ENCODE measurements at regions not wholly inside any gene's neighbourhood (a gene's known extent, or its start where the extent isn't known, plus 50 kb on each side); places are given as distances from the start of the nearest gene placed in this dataset.

DNA sequence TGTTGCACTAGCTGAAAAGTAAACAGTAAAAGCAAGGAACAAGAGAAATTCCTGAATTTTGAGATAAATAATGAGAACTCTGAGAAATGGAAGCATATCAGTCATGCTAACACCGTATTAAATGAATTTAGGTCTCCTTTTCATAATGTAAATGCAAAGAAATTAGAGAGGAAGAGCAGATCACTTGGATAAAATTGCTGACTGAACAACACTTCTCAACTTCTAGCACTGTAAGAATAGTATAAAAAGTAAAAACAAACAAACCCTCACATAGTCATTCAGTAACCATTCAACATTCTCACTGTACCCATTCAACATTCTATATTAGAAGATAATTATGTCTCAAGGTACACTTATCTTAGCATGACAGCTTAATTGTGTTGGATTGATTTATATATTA, 217.3 kb upstream of the LRFN5 start (continued):
- TF ChIP-seq, protein P1, sequence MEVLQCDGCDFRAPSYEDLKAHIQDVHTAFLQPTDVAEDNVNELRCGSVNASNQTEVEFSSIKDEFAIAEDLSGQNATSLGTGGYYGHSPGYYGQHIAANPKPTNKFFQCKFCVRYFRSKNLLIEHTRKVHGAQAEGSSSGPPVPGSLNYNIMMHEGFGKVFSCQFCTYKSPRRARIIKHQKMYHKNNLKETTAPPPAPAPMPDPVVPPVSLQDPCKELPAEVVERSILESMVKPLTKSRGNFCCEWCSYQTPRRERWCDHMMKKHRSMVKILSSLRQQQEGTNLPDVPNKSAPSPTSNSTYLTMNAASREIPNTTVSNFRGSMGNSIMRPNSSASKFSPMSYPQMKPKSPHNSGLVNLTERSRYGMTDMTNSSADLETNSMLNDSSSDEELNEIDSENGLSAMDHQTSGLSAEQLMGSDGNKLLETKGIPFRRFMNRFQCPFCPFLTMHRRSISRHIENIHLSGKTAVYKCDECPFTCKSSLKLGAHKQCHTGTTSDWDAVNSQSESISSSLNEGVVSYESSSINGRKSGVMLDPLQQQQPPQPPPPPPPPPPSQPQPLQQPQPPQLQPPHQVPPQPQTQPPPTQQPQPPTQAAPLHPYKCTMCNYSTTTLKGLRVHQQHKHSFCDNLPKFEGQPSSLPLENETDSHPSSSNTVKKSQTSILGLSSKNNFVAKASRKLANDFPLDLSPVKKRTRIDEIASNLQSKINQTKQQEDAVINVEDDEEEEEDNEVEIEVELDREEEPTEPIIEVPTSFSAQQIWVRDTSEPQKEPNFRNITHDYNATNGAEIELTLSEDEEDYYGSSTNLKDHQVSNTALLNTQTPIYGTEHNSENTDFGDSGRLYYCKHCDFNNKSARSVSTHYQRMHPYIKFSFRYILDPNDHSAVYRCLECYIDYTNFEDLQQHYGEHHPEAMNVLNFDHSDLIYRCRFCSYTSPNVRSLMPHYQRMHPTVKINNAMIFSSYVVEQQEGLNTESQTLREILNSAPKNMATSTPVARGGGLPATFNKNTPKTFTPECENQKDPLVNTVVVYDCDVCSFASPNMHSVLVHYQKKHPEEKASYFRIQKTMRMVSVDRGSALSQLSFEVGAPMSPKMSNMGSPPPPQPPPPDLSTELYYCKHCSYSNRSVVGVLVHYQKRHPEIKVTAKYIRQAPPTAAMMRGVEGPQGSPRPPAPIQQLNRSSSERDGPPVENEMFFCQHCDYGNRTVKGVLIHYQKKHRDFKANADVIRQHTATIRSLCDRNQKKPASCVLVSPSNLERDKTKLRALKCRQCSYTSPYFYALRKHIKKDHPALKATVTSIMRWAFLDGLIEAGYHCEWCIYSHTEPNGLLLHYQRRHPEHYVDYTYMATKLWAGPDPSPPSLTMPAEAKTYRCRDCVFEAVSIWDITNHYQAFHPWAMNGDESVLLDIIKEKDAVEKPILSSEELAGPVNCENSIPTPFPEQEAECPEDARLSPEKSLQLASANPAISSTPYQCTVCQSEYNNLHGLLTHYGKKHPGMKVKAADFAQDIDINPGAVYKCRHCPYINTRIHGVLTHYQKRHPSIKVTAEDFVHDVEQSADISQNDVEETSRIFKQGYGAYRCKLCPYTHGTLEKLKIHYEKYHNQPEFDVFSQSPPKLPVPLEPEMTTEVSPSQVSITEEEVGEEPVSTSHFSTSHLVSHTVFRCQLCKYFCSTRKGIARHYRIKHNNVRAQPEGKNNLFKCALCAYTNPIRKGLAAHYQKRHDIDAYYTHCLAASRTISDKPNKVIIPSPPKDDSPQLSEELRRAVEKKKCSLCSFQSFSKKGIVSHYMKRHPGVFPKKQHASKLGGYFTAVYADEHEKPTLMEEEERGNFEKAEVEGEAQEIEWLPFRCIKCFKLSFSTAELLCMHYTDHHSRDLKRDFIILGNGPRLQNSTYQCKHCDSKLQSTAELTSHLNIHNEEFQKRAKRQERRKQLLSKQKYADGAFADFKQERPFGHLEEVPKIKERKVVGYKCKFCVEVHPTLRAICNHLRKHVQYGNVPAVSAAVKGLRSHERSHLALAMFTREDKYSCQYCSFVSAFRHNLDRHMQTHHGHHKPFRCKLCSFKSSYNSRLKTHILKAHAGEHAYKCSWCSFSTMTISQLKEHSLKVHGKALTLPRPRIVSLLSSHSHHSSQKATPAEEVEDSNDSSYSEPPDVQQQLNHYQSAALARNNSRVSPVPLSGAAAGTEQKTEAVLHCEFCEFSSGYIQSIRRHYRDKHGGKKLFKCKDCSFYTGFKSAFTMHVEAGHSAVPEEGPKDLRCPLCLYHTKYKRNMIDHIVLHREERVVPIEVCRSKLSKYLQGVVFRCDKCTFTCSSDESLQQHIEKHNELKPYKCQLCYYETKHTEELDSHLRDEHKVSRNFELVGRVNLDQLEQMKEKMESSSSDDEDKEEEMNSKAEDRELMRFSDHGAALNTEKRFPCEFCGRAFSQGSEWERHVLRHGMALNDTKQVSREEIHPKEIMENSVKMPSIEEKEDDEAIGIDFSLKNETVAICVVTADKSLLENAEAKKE (CRISPR knock-in tag; IDR thresholded peaks at IDR 0.05), result no peak
- no peak for TF ChIP-seq EZH2 (IDR thresholded peaks at IDR 0.05; ENCODE audit: low read depth, unreplicated experiment)
- no peak for TF ChIP-seq EZH2phosphoT487 (IDR thresholded peaks at IDR 0.05; ENCODE audit: unreplicated experiment)
- TF ChIP-seq CTCF (conservative IDR thresholded peaks at IDR 0.05; ENCODE audit: low read depth in 2 of 2), result no peak
- TF ChIP-seq, protein P2, sequence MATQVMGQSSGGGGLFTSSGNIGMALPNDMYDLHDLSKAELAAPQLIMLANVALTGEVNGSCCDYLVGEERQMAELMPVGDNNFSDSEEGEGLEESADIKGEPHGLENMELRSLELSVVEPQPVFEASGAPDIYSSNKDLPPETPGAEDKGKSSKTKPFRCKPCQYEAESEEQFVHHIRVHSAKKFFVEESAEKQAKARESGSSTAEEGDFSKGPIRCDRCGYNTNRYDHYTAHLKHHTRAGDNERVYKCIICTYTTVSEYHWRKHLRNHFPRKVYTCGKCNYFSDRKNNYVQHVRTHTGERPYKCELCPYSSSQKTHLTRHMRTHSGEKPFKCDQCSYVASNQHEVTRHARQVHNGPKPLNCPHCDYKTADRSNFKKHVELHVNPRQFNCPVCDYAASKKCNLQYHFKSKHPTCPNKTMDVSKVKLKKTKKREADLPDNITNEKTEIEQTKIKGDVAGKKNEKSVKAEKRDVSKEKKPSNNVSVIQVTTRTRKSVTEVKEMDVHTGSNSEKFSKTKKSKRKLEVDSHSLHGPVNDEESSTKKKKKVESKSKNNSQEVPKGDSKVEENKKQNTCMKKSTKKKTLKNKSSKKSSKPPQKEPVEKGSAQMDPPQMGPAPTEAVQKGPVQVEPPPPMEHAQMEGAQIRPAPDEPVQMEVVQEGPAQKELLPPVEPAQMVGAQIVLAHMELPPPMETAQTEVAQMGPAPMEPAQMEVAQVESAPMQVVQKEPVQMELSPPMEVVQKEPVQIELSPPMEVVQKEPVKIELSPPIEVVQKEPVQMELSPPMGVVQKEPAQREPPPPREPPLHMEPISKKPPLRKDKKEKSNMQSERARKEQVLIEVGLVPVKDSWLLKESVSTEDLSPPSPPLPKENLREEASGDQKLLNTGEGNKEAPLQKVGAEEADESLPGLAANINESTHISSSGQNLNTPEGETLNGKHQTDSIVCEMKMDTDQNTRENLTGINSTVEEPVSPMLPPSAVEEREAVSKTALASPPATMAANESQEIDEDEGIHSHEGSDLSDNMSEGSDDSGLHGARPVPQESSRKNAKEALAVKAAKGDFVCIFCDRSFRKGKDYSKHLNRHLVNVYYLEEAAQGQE (IDR thresholded peaks at IDR 0.05; ENCODE audit: unreplicated experiment), result no peak
- TF ChIP-seq ZNF114 (CRISPR knock-in tag; IDR thresholded peaks at IDR 0.05), result no peak
- TF ChIP-seq, protein P3, sequence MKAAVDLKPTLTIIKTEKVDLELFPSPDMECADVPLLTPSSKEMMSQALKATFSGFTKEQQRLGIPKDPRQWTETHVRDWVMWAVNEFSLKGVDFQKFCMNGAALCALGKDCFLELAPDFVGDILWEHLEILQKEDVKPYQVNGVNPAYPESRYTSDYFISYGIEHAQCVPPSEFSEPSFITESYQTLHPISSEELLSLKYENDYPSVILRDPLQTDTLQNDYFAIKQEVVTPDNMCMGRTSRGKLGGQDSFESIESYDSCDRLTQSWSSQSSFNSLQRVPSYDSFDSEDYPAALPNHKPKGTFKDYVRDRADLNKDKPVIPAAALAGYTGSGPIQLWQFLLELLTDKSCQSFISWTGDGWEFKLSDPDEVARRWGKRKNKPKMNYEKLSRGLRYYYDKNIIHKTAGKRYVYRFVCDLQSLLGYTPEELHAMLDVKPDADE (IDR thresholded peaks at IDR 0.05), result no peak
- TF ChIP-seq NANOG (IDR thresholded peaks at IDR 0.05; ENCODE audit: borderline replicate concordance), result no peak

Measured in GM23338 (cell line).